Neural progenitor cell (in vitro differentiated cells): ENCODE measurements at regions not wholly inside any gene's neighbourhood (a gene's known extent, or its start where the extent isn't known, plus 50 kb on each side); places are given as distances from the start of the nearest gene placed in this dataset.

Source experiments
- EZH2 ChIP-seq: fragments of 200-600 bp; sonication (generic); IDR thresholded peaks from 2 replicates; pipeline ENCODE4 v1.6.1; 2017; ENCODE audit warnings: antibody characterized with exemption, mild to moderate bottlenecking, moderate library complexity
- EZH2phosphoT487 ChIP-seq: fragments of 200-600 bp; sonication (generic); IDR thresholded peaks from 2 replicates; pipeline ENCODE4 v1.6.1; 2017; ENCODE audit warnings: antibody characterized with exemption
- TF ChIP-seq, protein P1 (sequence below): fragments of 200-600 bp; sonication (generic); IDR thresholded peaks from 2 replicates; pipeline ENCODE4 v1.5.1; 2017; ENCODE audit warnings: antibody characterized with exemption, mild to moderate bottlenecking

DNA sequence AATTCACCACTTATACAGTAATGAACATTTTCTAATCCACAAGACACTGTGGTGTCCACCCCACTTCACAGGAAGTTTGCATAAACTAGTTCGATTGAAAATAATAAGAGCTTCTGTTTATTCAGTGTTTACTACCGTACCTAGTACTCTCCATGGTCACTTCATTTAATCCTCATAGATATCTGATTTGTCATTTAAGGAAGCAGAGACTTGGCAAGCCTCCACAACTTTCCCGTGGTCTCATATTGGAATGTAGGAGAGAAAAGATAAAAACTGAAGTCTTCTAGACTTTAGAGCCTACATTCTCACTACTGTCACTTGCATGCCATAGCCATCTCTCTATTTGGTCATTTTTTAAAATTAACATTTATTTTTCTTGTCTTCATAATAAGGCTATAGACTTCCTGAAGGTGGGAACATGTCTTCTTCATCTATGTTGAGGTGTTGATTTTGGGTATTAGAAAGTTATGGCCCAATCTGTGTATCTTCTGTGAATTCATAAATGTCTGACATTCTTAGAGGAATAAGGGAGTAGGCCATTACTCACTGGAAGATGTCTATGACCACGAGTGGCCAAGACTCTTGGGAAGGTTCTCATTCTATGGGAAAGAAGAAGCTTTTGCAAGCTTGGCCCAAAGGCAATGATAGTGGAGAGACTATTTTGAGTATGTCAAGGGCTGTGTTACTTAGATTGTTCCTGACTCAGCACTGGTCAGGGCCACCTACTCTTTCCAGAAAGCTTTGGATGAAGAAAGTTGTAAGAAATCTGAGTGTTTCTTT lies 423.7 kb downstream of the LRIG3 start:
- TF ChIP-seq EZH2phosphoT487: no peak
- TF ChIP-seq, protein P1, sequence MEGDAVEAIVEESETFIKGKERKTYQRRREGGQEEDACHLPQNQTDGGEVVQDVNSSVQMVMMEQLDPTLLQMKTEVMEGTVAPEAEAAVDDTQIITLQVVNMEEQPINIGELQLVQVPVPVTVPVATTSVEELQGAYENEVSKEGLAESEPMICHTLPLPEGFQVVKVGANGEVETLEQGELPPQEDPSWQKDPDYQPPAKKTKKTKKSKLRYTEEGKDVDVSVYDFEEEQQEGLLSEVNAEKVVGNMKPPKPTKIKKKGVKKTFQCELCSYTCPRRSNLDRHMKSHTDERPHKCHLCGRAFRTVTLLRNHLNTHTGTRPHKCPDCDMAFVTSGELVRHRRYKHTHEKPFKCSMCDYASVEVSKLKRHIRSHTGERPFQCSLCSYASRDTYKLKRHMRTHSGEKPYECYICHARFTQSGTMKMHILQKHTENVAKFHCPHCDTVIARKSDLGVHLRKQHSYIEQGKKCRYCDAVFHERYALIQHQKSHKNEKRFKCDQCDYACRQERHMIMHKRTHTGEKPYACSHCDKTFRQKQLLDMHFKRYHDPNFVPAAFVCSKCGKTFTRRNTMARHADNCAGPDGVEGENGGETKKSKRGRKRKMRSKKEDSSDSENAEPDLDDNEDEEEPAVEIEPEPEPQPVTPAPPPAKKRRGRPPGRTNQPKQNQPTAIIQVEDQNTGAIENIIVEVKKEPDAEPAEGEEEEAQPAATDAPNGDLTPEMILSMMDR: no peak
- TF ChIP-seq EZH2: no peak
